Heart left ventricle (tissue), 13 donors: ENCODE measurements at regions not wholly inside any gene's neighbourhood (a gene's known extent, or its start where the extent isn't known, plus 50 kb on each side); places are given as distances from the start of the nearest gene placed in this dataset.

Experiments
- CTCF ChIP-seq, 12 donors: fragments of 200-600 bp; sonication (generic) in 4 of 12; IDR thresholded peaks; one replicate each; pipeline versions ENCODE4 v1.5.0 to v1.8.0; 2018 to 2022; ENCODE audit warnings: antibody characterized with exemption in 12 of 12, mild to moderate bottlenecking in 5 of 12
- POLR2A ChIP-seq, 2 donors: fragments of 450-650 bp; IDR thresholded peaks; one replicate each; pipeline ENCODE4 v1.6.1; 2017; ENCODE audit warnings: antibody characterized with exemption in 2 of 2, mild to moderate bottlenecking in 2 of 2, moderate library complexity in 2 of 2
- donor health status: ischemic (EF 13 %, LVEDD 7.1; RV severe dilation, severe dysfunction).
- donor health status: DM: no; HTN: yes; CAD: no.
- donor health status: DM: no; HTN: no; CAD: no.
- donor health status: ischemic (EF 25% LVEDD 6.9; RV normal size, moderate dysfunction).
- donor health status: ischemic (EF 25% LVEDD 5.7; RV mildly dilated, moderate dysfunction).
- donor health status: ischemic (EF 35%, LVEDD 5.7; RV mildly dilated, moderate dysfunction).
- donor health status: nonischemic (EF 11% LVEDD 7.7; RV severe dilation, severe dysfunction).
- donor health status: DM: yes; HTN: yes; CAD: no.
- donor health status: PGD.
- donor health status: ischemic (EF 29% LVEDD 5.4; RV normal size, mild dysfunction).
- donor health status: nonischemic (EF 23%, LVEDD 6.1; RV moderate dilation, normal function).

GRCh38 chr4:3860913-3861636 lies 94.9 kb downstream of the ADRA2C start:
- TF ChIP-seq POLR2A (IDR thresholded peaks at IDR 0.05) (no peak), CTCF (IDR thresholded peaks at IDR 0.05) (no peak)
